Parathyroid adenoma (tissue), 2 donors: ENCODE measurements at regions not wholly inside any gene's neighbourhood (a gene's known extent, or its start where the extent isn't known, plus 50 kb on each side); places are given as distances from the start of the nearest gene placed in this dataset.
"Not testable (repeated sequence)": the region's sequence is repeated elsewhere in the genome, so short reads cannot be mapped to it uniquely, and the experiment has no call there.

Source experiments
- H2AFZ ChIP-seq: fragments of 300-600 bp; sonication (generic); one replicate; pipeline ENCODE4 v1.7.0; 2017; ENCODE audit warnings: antibody characterized with exemption, mild to moderate bottlenecking
- H3K27ac ChIP-seq: fragments of 300-600 bp; sonication (generic); one replicate; pipeline ENCODE4 v1.7.0; 2017
- H3K27me3 ChIP-seq: fragments of 300-600 bp; sonication (generic); one replicate; pipeline ENCODE4 v1.7.0; 2017; ENCODE audit warnings: low read length; ENCODE audit not compliant: control insufficient read depth, insufficient read depth
- H3K36me3 ChIP-seq: fragments of 300-600 bp; sonication (generic); one replicate; pipeline ENCODE4 v1.7.0; 2017; ENCODE audit warnings: low read length; ENCODE audit not compliant: control insufficient read depth, insufficient read depth
- H3K4me1 ChIP-seq: fragments of 300-600 bp; sonication (generic); one replicate; pipeline ENCODE4 v1.7.0; 2017; ENCODE audit warnings: control low read depth
- H3K4me2 ChIP-seq: fragments of 300-600 bp; sonication (generic); one replicate; pipeline ENCODE4 v1.7.0; 2017; ENCODE audit warnings: low read length
- H3K4me3 ChIP-seq: fragments of 300-600 bp; sonication (generic); one replicate; pipeline ENCODE4 v1.7.0; 2017; ENCODE audit warnings: low read depth, low read length
- H3K79me2 ChIP-seq: fragments of 300-600 bp; sonication (generic); one replicate; pipeline ENCODE4 v1.7.0; 2017; ENCODE audit warnings: control low read depth
- H3K9ac ChIP-seq: fragments of 300-600 bp; sonication (generic); one replicate; pipeline ENCODE4 v1.7.0; 2017; ENCODE audit warnings: mild to moderate bottlenecking
- H3K9me3 ChIP-seq: fragments of 300-600 bp; sonication (generic); one replicate; pipeline ENCODE4 v1.7.0; 2017; ENCODE audit warnings: low read length; ENCODE audit not compliant: control insufficient read depth
- TF ChIP-seq, protein P1 (sequence below): fragments of 300-600 bp; sonication (generic); IDR thresholded peaks from one replicate; pipeline ENCODE4 v1.7.0; 2017; ENCODE audit warnings: antibody characterized with exemption, mild to moderate bottlenecking
- donor health status: primary hyperparathyroidism.

DNA sequence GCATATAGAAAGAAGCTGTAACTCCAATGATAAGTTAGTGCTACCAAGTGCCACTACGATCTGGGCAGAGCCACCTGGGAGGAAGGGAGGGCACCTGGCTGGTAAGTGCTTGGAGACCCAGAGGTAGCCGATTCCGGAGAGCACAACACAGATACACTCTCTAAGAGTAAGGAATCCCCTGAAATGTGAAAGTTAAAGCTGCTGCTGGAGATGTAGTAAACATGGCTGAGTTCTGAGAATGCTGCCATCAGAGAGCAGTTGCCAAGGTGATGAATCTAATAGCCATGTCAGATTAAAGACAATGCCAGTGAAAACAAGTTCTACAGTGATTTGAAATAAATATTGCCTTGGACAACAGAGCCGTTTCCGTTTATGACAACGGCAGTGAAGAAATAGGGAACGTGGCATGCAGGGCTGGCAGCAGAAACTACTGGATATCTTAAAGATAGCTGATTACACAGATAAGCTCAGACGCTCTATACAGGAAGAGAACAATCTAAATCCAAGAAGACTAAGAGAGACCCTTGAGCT, 561.2 kb upstream of the C9orf72 start:
- no peaks in the 10 kb centered on the region for H3K4me1 ChIP-seq
- TF ChIP-seq, protein P1, sequence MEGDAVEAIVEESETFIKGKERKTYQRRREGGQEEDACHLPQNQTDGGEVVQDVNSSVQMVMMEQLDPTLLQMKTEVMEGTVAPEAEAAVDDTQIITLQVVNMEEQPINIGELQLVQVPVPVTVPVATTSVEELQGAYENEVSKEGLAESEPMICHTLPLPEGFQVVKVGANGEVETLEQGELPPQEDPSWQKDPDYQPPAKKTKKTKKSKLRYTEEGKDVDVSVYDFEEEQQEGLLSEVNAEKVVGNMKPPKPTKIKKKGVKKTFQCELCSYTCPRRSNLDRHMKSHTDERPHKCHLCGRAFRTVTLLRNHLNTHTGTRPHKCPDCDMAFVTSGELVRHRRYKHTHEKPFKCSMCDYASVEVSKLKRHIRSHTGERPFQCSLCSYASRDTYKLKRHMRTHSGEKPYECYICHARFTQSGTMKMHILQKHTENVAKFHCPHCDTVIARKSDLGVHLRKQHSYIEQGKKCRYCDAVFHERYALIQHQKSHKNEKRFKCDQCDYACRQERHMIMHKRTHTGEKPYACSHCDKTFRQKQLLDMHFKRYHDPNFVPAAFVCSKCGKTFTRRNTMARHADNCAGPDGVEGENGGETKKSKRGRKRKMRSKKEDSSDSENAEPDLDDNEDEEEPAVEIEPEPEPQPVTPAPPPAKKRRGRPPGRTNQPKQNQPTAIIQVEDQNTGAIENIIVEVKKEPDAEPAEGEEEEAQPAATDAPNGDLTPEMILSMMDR: no peak
- no peaks in the 10 kb centered on the region for H3K27me3 ChIP-seq
- H3K27ac ChIP-seq: no peak overlapping the region
- no peaks in the 10 kb centered on the region for H3K36me3 ChIP-seq
- H3K9me3 ChIP-seq: no peaks in the 10 kb centered on the region
- H2AFZ ChIP-seq: no peak overlapping the region
- H3K79me2 ChIP-seq: no peaks in the 10 kb centered on the region
- H3K4me3 ChIP-seq: no peak overlapping the region
- H3K9ac ChIP-seq: no peak overlapping the region
- no peak overlapping the region for H3K4me2 ChIP-seq

DNA sequence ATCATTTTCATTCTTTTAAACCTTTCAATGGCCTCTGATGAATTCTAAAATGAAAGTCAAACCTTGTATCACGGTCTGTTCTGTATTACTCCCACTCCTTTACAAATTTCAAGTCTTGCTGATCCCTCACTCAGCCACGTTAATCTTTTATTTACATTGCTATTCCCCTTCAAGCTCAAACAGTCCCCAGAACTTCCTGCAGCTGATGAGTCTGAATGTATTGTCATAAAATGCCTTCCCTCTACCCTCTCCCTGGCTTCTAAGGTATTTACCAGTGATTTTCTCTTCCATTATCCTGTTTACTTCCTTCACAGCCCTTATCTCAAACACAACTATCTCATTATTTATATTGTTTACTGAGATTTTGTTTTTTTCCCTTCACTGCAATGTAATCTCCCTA, 562.3 kb upstream of the C9orf72 start:
- H3K27me3 ChIP-seq: no peaks in the 10 kb centered on the region
- H3K79me2 ChIP-seq: no peaks in the 10 kb centered on the region
- H3K27ac ChIP-seq: no peak overlapping the region
- H3K4me3 ChIP-seq: no peak overlapping the region
- H2AFZ ChIP-seq: no peak overlapping the region
- H3K9me3 ChIP-seq: no peaks in the 10 kb centered on the region
- no peak overlapping the region for H3K9ac ChIP-seq
- H3K36me3 ChIP-seq: no peaks in the 10 kb centered on the region
- TF ChIP-seq, protein P1: no peak
- no peaks in the 10 kb centered on the region for H3K4me1 ChIP-seq
- no peak overlapping the region for H3K4me2 ChIP-seq

DNA sequence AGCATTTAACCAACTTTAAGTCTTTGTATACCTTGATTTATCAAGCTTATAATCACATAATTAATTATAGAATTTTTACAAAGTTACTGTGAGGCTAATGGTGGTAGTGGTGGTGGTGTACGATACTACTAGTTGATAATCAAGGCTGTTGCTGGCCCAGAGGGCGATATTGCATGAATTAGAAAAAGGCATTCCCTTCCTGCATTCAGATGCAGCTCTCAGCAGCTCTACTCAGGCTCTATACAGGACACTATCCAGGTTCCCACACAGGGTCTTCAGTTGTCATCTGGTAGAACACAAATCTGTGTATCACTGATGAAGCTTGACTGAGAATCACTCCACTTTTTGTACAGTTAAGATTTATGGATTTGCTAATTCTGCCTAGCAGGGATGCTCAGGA, 562.8 kb upstream of the C9orf72 start:
- Histone ChIP-seq H3K36me3 (no peaks in the 10 kb centered on the region), H3K27ac (no peak overlapping the region), H3K4me1 (no peaks in the 10 kb centered on the region), H3K9me3 (no peaks in the 10 kb centered on the region), H3K4me2 (no peak overlapping the region), H3K27me3 (no peaks in the 10 kb centered on the region), H3K79me2 (no peaks in the 10 kb centered on the region), H3K4me3 (no peak overlapping the region), H3K9ac (no peak overlapping the region), H2AFZ (no peak overlapping the region)
- TF ChIP-seq, protein P1: no peak

DNA sequence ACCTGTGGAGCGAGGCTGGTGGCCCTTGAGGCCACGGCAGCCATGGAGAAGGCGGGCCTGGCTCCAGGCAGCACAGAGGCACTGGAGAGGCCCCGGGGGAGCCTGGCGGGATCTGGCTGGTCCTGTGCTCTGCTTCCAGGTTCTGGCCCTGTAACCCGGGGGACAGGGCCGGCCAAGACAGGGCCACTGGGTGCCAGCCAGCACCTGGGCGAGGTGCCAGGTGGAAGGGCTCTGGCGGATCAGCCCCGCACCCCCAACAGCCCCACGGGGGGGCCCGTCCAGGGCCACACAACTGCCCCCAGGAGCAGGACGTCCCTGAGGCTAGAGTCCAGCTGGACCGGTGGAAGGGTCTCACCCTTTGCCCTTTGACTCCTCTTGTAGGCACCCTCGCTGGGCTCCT, 574.1 kb upstream of the C9orf72 start:
- not testable (repeated sequence) for H3K4me3 ChIP-seq, H3K9me3 ChIP-seq, H3K9ac ChIP-seq, H3K4me1 ChIP-seq, H3K27me3 ChIP-seq, H2AFZ ChIP-seq, H3K79me2 ChIP-seq, H3K27ac ChIP-seq, H3K4me2 ChIP-seq, H3K36me3 ChIP-seq

- H3K4me3 ChIP-seq, H3K9me3 ChIP-seq, H3K4me1 ChIP-seq, H3K4me2 ChIP-seq, H3K27ac ChIP-seq, H3K9ac ChIP-seq, H2AFZ ChIP-seq, H3K36me3 ChIP-seq, H3K27me3 ChIP-seq, H3K79me2 ChIP-seq: not testable (repeated sequence)
Measured at GRCh38 chr9:28147923-28148597, 574.8 kb upstream of the C9orf72 start.

- H2AFZ ChIP-seq, H3K4me2 ChIP-seq, H3K9me3 ChIP-seq, H3K4me3 ChIP-seq, H3K27ac ChIP-seq, H3K9ac ChIP-seq, H3K27me3 ChIP-seq, H3K36me3 ChIP-seq, H3K4me1 ChIP-seq, H3K79me2 ChIP-seq: not testable (repeated sequence)
Measured at GRCh38 chr9:28149361-28150050, 576.2 kb upstream of the C9orf72 start.
